GM18502 (cell line): ENCODE measurements at regions not wholly inside any gene's neighbourhood (a gene's known extent, or its start where the extent isn't known, plus 50 kb on each side); places are given as distances from the start of the nearest gene placed in this dataset.
A peak's percentile ranks its signal among the peaks of the same experiment; 100 is the strongest.
"Not testable (repeated sequence)": the region's sequence is repeated elsewhere in the genome, so short reads cannot be mapped to it uniquely, and the experiment has no call there.

Experiments used
- ATAC-seq: cut with Tn5 transposase; IDR thresholded peaks from one replicate; pipeline ENCODE4 v1.9.1; 2021; ENCODE audit warnings: mild to moderate bottlenecking; ENCODE audit not compliant: unreplicated experiment, poor library complexity

- peak; percentile 58 for ATAC-seq
These were observed 88.0 kb upstream of the AK4 start for GRCh38 chr1:65059930-65060538.

DNA sequence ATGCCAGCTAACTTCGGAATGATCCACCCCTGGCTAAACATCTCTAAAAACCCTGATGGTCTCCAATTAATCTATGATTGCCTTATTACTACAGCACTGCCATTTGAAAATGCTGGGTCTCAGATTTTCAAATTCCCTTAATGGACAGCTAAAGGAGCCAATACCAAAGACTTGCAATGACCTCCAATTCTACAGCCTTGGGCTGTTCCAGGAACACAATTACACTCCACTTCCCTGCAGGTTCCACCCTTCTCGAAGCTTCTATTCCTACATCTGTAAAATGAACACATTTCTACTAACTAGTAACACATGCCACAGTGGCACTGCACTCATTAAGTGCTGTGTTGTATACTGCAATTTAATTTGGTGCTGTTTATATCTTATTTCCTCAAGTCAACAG is 85.7 kb upstream of the AK4 start:
- ATAC-seq, result no peak

- no peak for ATAC-seq
These were observed 85.0 kb upstream of the AK4 start for GRCh38 chr1:65063025-65063424.

- no peak for ATAC-seq
These were observed 83.0 kb upstream of the AK4 start for GRCh38 chr1:65064981-65065380.

- ATAC-seq, result no peak
These were observed 82.2 kb upstream of the AK4 start for GRCh38 chr1:65065524-65066418.

DNA sequence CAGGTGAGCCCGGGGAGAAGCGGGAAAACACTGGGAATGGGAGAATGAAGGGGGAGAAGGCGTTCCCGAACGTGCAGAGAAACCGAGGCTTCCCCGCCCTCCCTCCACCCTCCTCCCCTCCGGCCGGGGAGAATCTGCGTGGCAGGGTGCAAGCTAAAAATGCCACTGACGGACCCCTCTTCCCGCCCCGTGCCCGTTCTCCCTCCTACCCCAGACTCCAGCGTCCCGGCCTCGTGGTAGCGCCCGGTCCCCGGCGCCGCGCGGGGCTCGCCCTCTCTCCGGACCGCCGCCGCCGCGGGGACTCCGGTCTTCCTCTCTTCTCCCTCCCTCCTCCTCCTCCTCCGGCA is 81.6 kb upstream of the AK4 start:
- ATAC-seq, result peak; percentile 30

DNA sequence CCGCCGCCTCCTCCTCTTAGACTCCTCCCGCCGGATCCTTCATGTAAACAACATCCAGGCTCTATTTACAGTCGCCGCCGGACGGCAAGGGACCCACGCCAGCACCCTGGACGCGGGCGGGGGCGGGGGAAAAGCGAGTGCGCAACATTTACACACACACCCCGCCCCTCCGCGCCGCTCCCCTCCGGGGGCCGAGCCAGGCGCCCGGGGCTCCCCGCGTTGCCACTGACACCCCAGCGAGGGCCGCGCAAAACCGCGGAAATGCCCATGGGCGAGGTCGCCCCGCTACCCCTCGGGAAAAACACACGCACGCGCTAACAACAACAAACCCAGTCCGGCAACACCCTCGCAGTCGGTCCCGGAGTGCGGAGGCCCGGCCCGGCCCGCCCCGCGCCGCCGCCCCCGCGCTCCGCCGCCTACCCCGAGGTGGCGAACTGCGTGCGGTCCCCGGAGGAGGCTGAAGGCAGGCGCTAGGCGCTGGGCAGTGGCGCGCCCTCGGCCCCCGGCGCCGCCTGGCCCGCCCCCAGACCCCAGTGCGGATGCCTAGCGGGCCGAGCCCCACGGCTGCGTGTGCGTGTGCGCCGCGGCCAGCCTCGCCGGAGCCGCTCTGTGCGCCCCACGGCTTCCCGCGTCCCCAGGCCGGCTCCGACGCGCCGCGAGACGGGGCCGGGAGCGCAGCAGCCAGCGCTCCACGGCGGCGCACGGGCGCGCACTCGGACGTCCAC is 81.1 kb upstream of the AK4 start:
- peak; percentile 60 for ATAC-seq

DNA sequence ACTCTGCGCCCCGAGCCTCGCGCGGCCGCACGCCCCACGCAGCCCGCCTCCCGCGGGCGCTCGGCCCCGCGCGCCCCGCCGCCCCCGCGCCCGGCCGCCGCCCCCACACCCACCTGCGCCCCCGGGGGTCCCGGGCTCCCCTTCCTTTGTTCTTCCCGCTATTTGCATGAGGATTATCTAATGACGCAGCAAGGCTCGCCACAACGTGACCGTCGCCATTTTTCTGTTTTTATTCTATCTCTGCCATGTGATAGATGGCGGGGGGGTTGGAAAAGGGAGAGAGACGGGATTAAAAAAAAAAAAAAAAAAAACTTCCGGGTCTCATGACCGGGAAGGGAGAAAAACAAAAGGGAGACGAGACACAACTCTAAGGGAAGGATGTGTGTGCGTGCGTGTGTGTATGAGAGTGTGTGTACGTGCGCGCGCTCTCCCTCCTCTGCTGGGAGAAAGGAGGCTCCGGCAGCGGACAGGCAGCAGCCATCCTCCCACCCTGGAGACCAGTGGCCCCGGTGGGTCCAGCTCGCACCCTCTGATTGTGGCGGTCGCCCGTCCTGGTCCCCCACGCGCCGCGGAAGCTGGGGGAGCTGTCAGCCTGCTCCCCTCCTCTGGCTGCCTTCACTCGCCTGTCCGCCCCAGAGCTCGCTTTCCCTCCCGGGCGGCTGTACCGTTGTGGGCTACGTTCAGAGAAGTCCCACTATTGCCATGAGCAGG is 80.4 kb upstream of the AK4 start:
- ATAC-seq, result peak; percentile 45

GRCh38 chr1:65068202-65069010 is 79.6 kb upstream of the AK4 start:
- no peak for ATAC-seq

- no peak for ATAC-seq
These were observed 78.9 kb upstream of the AK4 start for GRCh38 chr1:65069011-65069565.

DNA sequence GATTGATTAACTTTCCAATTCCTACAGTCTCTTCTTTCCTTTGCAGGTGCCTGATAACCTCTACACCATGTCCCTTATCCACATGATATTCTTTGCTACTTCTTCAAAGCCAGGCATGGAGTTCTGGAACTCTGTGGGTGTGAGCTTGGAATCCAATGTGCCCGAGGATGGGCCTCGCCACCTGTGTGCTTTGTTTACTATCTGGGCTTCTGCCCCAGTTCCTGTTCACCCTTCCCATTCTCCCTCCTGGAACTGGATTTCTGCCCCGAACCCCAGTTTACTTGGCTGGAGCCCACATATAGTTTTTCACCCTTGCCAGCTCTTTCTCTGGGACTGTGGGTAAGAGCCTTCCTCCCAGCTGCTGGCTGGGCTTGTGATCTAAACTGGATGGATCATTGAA is 75.2 kb upstream of the AK4 start:
- no peak for ATAC-seq

GRCh38 chr1:65075123-65075976 is 72.7 kb upstream of the AK4 start:
- peak; percentile 90 for ATAC-seq

DNA sequence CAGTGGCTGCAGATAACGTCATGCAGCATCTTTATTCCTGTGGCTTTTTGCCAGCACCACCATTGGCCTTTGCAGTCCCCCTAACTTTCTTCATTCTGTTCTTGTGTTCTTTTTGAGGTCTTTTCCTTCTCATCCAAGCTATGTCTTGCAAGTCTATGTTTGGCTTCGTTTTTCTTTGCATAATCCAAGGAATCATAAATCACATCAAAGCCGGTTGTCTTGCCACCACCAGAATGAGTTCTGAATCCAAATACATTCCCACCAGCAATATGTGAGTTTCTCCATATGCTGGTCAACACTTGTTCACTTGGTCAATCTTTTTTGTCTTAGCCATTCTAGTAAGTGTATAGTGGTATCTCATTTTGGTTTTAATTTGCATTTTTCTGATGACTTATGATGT is 70.6 kb upstream of the AK4 start:
- ATAC-seq, result no peak

- no peak for ATAC-seq
These were observed 68.1 kb upstream of the AK4 start for GRCh38 chr1:65079941-65080340.

DNA sequence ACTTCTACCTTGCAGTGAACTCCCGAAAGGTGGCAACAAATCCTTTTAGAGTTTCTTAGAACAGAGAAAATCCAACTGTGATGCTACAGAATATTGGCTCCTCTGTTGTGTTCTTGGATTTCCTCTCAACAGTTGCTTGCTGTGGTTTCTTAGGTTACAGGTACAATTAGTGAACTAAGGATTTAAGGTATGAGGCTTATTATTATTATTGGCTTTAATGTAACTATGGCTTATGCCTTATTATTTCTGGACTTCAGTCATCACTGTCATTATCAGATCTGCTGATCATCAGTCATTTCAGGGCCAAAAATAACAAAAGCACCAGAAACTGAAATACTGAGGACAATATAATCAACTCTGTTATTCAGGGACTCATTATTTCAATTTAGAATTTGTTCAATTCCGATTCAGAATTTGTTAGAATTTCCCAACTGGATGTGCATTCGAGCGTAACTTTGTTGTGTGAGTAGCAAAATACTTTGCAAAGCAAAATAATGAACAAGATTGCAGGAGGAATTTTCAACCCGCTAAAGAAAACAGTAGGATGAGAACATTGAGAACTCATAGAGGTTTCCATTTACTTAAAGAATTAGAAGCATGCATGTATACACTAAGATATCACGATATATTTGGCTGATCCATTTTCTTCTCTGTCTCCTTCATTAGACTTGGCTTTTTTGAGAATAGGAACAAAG is 65.5 kb upstream of the AK4 start:
- ATAC-seq, result no peak

- peak; percentile 73 for ATAC-seq
These were observed 64.6 kb upstream of the AK4 start for GRCh38 chr1:65083263-65083896.

DNA sequence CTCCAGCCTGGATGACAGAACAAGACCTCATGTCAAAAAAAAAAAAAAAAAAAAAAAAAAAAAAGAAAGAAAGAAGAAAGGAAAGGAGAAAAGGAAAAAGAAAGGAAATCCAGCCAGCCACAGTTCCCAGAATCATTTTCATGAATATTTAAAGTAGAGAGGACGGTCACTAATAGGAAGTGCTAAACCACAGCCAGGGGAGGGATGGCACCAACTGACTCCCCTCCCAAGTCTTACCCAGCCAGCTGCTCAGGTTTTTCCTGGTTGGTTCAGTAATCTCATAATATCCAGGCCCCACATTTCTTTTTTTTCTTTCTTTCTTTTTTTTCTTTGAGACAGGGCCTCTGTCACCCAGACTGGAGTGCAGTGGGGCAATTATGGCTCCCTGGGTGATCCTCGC is 63.9 kb upstream of the AK4 start:
- no peak for ATAC-seq

- not testable (repeated sequence) for ATAC-seq
These were observed 60.5 kb upstream of the AK4 start for GRCh38 chr1:65087519-65087918.
